A673 (cell line): ENCODE measurements at regions not wholly inside any gene's neighbourhood (a gene's known extent, or its start where the extent isn't known, plus 50 kb on each side); places are given as distances from the start of the nearest gene placed in this dataset.

Experiments used
- BruUV-seq: library from RNA; stranded (reverse); fragments of 400-500 nt; replicated peaks from 2 replicates; lab custom pipeline; 2021; lab: Mats Ljungman, UMichigan
- CTCF ChIA-PET: fragments of 300-600 bp; sonication (Branson Sonifier 250); formaldehyde crosslinking; loops from one replicate; lab custom pipeline; 2022; ENCODE audit warnings: antibody characterized with exemption; lab: Charles Lee
- POLR2A ChIA-PET: fragments of 300-600 bp; sonication (Branson Sonifier 250); formaldehyde crosslinking; loops from one replicate; lab custom pipeline; 2022; ENCODE audit warnings: antibody characterized with exemption; ENCODE audit not compliant: low non-redundant PET; lab: Charles Lee
- DNase-seq: peaks from one replicate; pipeline ENCODE4 v3.0.0-alpha.2; 2015; ENCODE audit warnings: low spot score
- H3K27ac ChIP-seq: fragments of 200-600 bp; sonication (generic); 2 replicates; pipeline ENCODE4 v1.5.1; 2016; ENCODE audit warnings: mixed run types, low read depth, mild to moderate bottlenecking, mixed read lengths, antibody characterized with exemption, low read length; ENCODE audit not compliant: poor library complexity, severe bottlenecking
- H3K27me3 ChIP-seq: fragments of 200-600 bp; sonication (generic); replicated peaks from 2 replicates; pipeline ENCODE4 v1.6.1; 2017; ENCODE audit warnings: mixed run types, low read depth, mild to moderate bottlenecking, mixed read lengths, antibody characterized with exemption, low read length; ENCODE audit not compliant: insufficient read depth, poor library complexity
- H3K36me3 ChIP-seq: fragments of 200-600 bp; sonication (generic); 2 replicates; pipeline ENCODE4 v1.6.1; 2016; ENCODE audit warnings: mixed run types, mild to moderate bottlenecking, mixed read lengths, antibody characterized with exemption, low read length; ENCODE audit not compliant: insufficient read depth, poor library complexity, severe bottlenecking
- H3K4me1 ChIP-seq: fragments of 200-600 bp; sonication (generic); 2 replicates; pipeline ENCODE4 v1.6.1; 2017; ENCODE audit warnings: mixed run types, mild to moderate bottlenecking, mixed read lengths, antibody characterized with exemption, low read length; ENCODE audit not compliant: insufficient read depth, poor library complexity, severe bottlenecking
- H3K4me3 ChIP-seq: fragments of 200-600 bp; sonication (generic); 2 replicates; pipeline ENCODE4 v1.5.1; 2016; ENCODE audit warnings: low read depth, mixed run types, mild to moderate bottlenecking, mixed read lengths, low read length; ENCODE audit not compliant: poor library complexity, severe bottlenecking
- H3K9me3 ChIP-seq: fragments of 200-600 bp; sonication (generic); 2 replicates; pipeline ENCODE4 v1.6.1; 2016; ENCODE audit warnings: mixed run types, low read depth, mild to moderate bottlenecking, mixed read lengths, antibody characterized with exemption, low read length; ENCODE audit not compliant: poor library complexity, severe bottlenecking
- CTCF ChIP-seq: fragments of 300-800, 200-600 bp; sonication (generic); conservative IDR thresholded peaks from 2 replicates; pipeline ENCODE4 v1.5.1; 2017; ENCODE audit warnings: low read depth, mild to moderate bottlenecking, antibody characterized with exemption, low read length, moderate library complexity, mixed read lengths
- EZH2 ChIP-seq: fragments of 200-600 bp; sonication (generic); IDR thresholded peaks from 2 replicates; pipeline ENCODE4 v1.6.1; 2017; ENCODE audit warnings: borderline replicate concordance, low read depth, mild to moderate bottlenecking, mixed read lengths, antibody characterized with exemption, low read length; ENCODE audit not compliant: poor library complexity, severe bottlenecking
- intact Hi-C: fragments of 100-400 bp; cut with micrococcal nuclease; formaldehyde crosslinking; loops from one replicate; pipeline ENCODE4 v1.10.0; 2022; ENCODE audit not compliant: unreplicated experiment

GRCh38 chr2:6497048-6497447 is 368.7 kb downstream of the CMPK2 start:
- TF ChIP-seq CTCF (no peak), EZH2 (no peak)
- ChIA-PET POLR2A (no interaction called here), CTCF (no interaction called here)
- Histone ChIP-seq H3K9me3 (no peaks in the 10 kb centered on the region), H3K27me3 (no peaks in the 10 kb centered on the region), H3K4me1 (no peaks in the 10 kb centered on the region), H3K27ac (no peak overlapping the region), H3K36me3 (no peaks in the 10 kb centered on the region), H3K4me3 (no peak overlapping the region)
- DNase-seq: no peak
- no TSS peak for BruUV-seq
- intact Hi-C loops: no loop called here

- no peak overlapping the region for H3K27ac ChIP-seq
- POLR2A ChIA-PET: no interaction called here
- no peaks in the 10 kb centered on the region for H3K4me1 ChIP-seq
- no peak for TF ChIP-seq EZH2
- TF ChIP-seq CTCF: no peak
- no TSS peak for BruUV-seq
- H3K4me3 ChIP-seq: no peak overlapping the region
- no peaks in the 10 kb centered on the region for H3K9me3 ChIP-seq
- no peak for DNase-seq
- H3K27me3 ChIP-seq: no peaks in the 10 kb centered on the region
- CTCF ChIA-PET: no interaction called here
- H3K36me3 ChIP-seq: no peaks in the 10 kb centered on the region
- intact Hi-C loops: no loop called here
Observed at GRCh38 chr2:6498841-6499240, 366.9 kb downstream of the CMPK2 start.

- no peaks in the 10 kb centered on the region for H3K36me3 ChIP-seq
- intact Hi-C loops: no loop called here
- no peaks in the 10 kb centered on the region for H3K4me1 ChIP-seq
- H3K9me3 ChIP-seq: no peaks in the 10 kb centered on the region
- H3K27ac ChIP-seq: no peak overlapping the region
- BruUV-seq: no TSS peak
- CTCF ChIA-PET: no interaction called here
- TF ChIP-seq CTCF: no peak
- no peak for TF ChIP-seq EZH2
- POLR2A ChIA-PET: no interaction called here
- no peak overlapping the region for H3K4me3 ChIP-seq
- no peak for DNase-seq
- H3K27me3 ChIP-seq: no peaks in the 10 kb centered on the region
Observed at GRCh38 chr2:6499691-6500090, 366.0 kb downstream of the CMPK2 start.
